PFSK-1 (cell line): ENCODE measurements at regions not wholly inside any gene's neighbourhood (a gene's known extent, or its start where the extent isn't known, plus 50 kb on each side); places are given as distances from the start of the nearest gene placed in this dataset.

Experiments
- POLR2AphosphoS5 ChIP-seq: IDR thresholded peaks from 2 replicates; pipeline ENCODE4 v1.6.1; 2012; ENCODE audit warnings: low read depth, mild to moderate bottlenecking, control low read depth, low read length, moderate library complexity
- REST ChIP-seq, 2 experiments: IDR thresholded peaks; 2 replicates each; pipeline versions ENCODE4 v1.6.1 to v1.8.0; 2011 to 2012; ENCODE audit warnings: low read depth in 2 of 2, low read length in 2 of 2, control low read depth in 1 of 2, inconsistent platforms in 1 of 2, mild to moderate bottlenecking in 1 of 2, moderate library complexity in 1 of 2; ENCODE audit not compliant: insufficient read depth in 1 of 2
- TAF1 ChIP-seq: IDR thresholded peaks from 2 replicates; pipeline ENCODE4 v1.6.1; 2012; ENCODE audit warnings: low read length, control low read depth, borderline replicate concordance; ENCODE audit not compliant: insufficient read depth

- no peak for TF ChIP-seq POLR2AphosphoS5
- TF ChIP-seq TAF1: no peak
- no peak for TF ChIP-seq REST (IDR thresholded peaks at IDR 0.05; ENCODE audit: insufficient read depth in 1 of 2, low read depth in 2 of 2, low read length in 2 of 2)
Measured at GRCh38 chr3:144470666-144471065, 499.0 kb downstream of the DIPK2A start.
